Anterior cingulate cortex (tissue), 58 donors: ENCODE measurements at regions not wholly inside any gene's neighbourhood (a gene's known extent, or its start where the extent isn't known, plus 50 kb on each side); places are given as distances from the start of the nearest gene placed in this dataset.
"Not testable (repeated sequence)": the region's sequence is repeated elsewhere in the genome, so short reads cannot be mapped to it uniquely, and the experiment has no call there.

Experiments
- DNase-seq, 58 donors: peaks; one replicate each; lab custom pipeline; 2025; lab: John Stamatoyannopoulos, UW

DNA sequence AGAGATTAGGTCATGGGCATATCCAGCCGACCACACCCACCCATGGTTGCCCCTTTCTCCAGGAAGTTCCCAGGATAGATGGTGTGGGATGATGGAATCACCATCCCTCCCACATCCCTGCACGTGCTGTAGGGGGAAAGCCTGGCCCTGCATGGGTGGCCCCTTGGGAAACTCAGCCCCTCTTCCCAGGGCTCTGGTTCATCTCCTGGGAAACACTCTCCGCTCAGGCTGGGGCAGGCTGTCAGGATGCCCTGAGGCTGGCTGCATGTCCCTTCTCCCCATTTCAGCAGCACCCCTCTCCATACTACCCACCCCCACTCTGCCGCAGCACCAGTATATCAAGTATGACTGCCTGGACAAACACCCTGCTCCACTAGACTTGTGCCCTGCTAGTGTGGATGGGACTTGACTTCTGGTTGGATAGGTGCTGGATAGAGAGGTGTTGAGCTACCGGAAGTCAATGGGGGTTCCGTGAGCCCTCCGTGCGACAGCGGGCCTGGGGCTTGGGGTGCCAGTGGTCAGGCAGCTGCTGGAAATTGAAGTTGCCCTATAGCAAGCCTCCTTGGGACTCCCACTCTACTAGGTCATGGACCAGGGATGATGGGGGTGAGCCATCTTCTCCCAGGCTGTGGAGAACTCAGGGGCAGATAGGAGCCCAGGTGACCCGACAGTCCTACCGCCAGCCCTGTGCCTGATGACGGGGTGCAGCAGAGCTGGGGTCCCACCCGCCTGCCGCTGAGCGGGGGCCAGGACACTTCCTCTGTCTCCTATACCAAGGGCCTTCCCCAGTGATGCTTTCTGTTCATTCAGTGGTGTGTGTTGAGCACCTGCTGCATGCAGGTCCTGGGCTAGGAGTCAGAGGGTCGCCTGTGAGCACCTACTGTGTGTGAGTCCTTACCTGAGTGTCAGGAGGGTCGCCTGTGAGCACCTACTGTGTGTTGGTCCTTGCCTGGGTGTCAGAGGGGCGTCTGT, 69.4 kb upstream of the COL5A1 start:
- no peak for DNase-seq

DNA sequence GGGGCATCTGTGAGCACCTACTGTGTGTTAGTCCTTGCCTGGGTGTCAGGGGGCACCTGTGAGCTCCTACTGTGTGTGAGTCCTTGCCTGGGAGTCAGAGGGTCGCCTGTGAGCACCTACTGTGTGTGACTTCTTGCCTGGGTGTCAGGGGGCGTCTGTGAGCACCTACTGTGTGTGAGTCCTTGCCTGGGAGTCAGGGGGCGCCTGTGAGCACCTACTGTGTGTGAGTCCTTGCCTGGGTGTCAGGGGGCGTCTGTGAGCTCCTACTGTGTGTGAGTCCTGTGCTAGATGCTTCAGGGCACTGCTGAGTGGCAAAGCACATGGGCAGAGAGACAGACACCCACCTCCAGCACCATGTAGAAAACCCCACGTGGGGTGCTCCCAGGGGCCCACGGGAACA, 66.9 kb upstream of the COL5A1 start:
- not testable (repeated sequence) for DNase-seq

DNA sequence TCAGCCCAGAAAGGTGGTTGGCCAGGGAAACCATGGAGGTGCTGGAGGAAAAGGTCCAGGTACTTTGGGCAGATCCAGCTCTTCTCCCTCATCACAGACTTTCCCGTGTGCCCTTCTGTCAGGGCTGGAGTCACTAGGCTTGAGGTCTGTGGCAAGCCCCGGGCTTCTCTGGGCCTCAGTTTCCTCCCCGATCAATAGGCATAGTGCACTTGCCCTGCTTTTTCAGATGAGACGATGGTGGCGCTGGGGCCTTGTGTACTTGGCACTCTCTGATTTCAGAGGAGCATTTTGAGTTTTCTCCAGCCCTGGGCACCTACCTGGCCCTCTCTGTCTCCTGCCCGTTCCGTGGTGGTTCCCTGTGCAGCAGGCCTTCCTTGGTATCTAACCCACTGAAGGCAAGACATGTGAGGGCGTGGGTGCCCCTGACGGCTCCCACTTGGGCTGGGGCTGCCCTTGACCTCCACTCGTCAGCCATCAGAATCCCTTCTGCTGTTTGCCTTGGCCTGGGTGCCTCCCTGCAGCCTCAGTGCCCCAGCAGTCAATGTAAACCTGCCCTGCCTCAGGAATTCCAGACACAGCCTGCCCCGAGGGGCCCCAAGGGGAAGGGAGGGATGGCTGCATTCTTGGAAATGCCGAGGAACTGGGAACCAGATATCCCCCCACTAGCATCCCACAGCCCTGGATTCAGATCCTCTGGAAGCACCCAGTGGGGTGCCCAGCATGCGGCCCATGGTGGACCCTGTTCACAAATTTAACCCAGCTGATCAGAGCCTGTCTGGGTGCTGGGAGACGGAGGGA, 66.3 kb upstream of the COL5A1 start:
- no peak for DNase-seq

DNA sequence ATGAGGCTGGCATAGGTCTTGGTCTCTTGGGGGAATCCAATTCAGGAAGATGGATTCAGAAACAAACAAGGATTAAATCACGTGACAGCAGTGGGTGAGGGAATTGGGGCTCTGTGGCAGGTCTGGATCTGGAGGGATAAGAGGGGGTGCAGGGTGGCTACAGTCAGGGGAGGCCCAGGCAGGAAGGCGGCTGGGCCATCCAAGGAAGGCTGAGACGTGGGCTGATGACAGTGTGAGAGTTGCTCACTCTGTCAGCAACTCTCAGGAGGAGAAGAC, 65.8 kb upstream of the COL5A1 start:
- DNase-seq, result no peak

DNA sequence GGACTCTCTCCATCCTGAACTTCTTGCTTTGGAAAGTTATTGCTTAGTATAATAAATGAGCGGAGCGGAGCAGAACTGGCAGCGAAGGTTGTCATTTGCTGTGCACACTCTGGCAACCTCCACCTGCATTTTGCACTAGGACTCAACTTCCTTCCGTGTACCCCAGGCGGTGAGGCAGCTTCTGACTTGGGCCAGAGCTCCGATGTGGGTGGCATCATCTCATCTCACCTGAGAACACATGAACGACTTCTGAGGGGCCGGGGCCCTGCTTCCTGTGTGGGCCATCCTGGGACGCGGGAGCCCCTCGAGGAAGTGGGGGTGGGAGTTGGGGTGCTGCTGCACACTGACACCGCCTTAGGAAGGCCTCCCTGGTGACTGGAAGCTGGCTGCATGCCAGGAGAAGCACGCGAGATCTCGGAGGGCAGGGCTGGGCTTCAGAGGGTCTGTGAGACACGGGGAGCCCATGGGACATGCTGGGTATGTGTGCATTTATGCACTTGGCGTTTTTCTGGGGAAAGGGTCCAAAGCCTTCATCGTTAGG, 56.5 kb upstream of the COL5A1 start:
- no peak for DNase-seq

DNA sequence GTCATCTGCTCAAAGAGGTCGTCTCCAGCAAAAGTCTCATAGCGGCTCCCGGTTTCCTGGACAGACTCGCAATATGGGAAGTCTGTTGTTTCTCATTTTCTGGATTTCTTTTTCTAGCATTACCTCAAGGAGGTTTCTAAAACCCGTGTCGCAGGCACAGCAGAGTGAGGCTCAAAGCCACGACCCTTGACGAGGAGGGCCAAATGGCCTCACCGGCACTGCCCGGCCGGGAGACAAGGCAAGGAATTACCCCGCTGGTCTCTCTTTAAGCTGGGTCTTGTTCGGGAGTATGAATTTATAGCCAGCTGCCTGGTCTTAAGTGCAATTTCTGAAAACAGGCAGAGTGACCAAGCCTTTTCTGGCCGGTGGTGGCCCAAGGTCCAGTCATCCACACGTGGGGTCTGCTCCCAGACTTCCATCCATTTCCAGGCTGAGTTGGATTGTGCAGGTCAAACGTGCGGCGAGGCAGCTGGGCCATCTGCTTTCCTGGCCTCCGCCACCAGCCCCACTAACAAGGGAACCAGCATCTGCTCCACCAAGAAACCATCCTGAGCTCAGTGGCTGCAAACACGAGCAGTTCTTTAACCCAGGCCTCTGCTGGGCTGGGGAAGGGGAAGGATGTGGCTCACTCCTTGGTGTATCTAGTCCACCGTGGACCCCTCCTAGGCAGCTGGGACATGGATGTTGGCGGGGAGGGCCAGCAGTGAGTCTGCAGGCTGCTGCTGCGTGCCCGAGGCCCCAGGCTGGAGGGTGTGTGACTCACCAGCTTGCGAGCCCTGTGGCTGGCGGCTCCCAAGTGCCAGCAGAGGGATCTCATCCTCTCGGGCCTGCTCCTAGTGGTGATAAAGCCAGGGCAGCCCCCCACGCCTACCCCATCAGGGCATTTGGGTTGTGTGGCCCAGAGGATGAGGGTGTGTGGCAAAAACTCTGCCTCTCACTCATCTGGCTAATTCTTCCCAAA, 55.6 kb upstream of the COL5A1 start:
- DNase-seq, result no peak

DNA sequence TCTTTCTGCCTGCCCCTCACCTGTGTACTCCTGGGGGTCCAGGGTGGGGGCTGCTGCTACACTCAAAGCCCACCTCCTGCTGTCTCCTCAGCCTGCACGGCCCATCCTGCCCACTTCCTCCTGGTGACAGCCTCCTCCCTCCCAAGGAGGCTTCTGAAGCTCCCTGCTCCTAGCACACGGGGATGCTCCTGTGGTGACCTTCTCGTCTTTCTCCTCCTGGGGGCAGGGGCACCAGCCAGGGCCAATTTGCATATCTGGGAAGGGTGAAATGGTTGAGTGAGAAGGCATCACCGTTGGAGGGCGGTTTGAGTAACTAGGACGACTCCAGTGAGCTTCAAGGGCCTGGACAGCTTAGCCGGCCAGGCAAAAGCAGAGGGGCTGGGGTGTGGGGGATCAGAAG, 51.9 kb upstream of the COL5A1 start:
- DNase-seq, result no peak

DNA sequence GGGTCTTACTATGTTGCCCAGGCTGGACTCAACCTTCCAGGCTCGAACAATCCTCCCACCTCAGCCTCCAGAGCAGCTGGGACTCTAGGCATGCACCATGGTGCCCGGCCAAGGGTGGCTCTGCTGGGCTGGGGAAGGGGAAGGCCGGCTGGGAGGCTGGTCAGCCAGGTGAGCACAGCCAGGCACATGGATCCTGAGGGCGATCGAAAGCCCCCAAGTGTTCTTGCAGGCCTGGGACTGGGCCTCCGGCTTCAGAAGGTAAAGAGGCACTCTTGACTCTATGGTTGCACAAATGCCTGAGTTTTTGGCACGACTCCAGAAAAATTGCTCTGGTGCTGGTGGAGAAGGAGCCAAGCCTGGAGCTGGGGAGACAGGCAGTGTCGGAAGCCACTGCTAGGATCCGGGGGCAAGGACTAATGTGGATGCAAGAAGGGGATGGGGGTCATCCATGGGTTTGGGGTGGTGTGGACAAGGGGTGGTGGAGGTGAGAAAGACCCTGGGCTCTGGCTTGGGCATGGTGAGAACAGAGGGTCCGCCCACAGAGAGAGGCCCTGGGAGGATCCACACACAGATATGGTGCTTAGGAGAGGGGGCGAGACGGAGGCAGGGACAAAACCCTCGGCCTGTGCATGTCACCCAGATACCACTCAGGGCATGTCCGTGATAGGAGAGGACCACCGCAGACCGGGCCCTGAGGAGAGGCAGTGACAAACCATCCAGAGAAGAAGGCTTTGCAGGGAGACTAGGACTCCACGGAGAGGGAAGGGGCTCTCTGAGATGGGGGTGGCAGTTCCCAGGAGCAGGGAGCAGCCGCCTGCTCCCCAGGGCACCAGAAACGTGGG, 51.1 kb upstream of the COL5A1 start:
- no peak for DNase-seq

DNA sequence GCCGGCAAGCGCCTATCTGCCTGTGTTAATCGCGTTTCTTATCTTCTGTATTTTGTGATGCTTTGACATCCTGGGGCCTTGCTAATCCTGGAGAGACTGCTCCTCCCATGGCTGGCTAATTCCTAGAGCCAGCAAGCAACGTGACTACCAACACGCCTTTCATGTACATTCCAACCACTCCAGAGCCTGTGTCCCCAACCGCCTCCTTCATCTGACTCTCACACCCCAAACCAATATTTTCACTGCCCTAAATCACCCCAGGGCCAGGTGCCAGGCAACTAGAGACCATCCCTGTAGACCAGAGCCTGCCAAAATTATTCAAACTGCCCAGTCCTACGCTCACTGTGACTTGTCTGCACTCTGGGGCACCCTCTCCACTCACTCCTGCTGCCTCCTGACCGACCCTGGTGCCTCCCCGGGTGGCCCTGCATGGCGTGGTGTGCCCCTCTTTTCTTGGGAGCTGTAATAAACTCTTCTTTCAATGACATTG, 50.5 kb upstream of the COL5A1 start:
- no peak for DNase-seq

DNA sequence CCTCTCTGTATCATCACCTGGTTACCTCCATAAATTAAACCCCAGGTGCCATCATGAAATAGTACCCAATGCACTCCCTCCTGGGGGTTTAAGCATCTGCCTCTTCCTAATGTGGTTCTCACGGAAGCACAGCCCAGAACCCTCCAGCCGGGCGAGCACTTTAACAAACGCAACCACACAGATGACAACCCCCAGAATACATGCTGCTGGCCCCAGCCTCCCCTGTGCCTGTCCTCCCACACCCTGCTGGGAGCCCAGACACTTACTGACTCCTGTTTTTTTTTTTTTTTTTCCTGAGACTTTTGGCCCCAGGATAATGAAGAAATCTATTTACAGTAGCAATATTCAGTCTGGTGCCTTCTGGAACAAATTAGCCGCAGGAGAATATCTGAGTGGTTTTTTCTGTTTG, 50.0 kb upstream of the COL5A1 start:
- DNase-seq, result no peak
